Cardiac fibroblast (primary cell): ENCODE measurements at regions not wholly inside any gene's neighbourhood (a gene's known extent, or its start where the extent isn't known, plus 50 kb on each side); places are given as distances from the start of the nearest gene placed in this dataset.

Experiments used
- DNase-seq, 2 donors: peaks; one replicate each; pipeline versions ENCODE4 v3.0.0 to v3.0.0-alpha.2; 2010; ENCODE audit warnings: low read depth in 2 of 2
- H3K4me3 ChIP-seq, 2 donors: replicated peaks in 1 of 2; 1 replicate in 1 of 2; 2 replicates in 1 of 2; pipeline ENCODE4 v1.5.1; 2011; ENCODE audit warnings: low read depth in 2 of 2, low read length in 2 of 2, mild to moderate bottlenecking in 2 of 2, moderate library complexity in 1 of 2
- TF ChIP-seq, protein P1 (sequence below): IDR thresholded peaks from one replicate; pipeline ENCODE4 v1.5.1; 2011; ENCODE audit warnings: low read depth, mild to moderate bottlenecking, low read length, inconsistent platforms

DNA sequence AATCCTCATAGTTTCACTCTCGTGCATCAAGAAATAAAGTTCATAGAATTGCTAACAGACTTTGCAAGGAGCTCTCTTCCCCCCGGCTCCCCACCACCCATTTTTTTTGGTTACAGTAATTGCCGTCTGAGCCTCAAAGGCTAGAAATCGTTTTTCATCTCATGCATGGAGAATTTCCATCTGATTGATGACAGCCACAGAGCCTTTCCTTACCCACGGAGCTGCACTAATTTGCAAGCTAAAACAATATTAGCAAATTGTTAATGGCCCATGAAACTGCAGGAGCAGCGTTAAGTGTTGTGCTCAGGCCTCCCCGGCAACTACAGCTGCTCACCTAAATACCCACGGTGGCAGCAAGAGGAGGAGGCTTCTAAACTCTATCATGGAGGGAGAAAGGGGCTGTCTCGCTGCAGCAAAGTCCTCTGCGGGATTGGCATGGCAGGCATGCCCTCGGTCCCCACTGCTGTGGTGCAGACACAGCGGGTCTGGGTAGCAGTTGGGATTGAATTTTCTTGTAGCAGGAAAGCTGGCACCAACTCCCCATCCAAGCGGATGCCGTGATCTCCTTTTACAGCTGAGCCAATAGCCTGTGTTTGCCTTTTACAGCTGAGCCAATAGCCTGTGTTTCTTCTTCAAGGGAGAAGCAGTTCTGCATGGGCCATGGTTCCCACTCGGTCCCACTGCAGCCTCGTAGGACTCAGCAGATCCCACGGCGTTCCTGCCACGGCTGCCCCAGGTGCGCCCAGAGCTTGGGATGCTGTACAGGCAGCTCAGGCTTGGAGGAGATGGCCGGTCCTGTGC is 412.3 kb downstream of the BRD1 start:
- DNase-seq = no peak
- TF ChIP-seq, protein P1, sequence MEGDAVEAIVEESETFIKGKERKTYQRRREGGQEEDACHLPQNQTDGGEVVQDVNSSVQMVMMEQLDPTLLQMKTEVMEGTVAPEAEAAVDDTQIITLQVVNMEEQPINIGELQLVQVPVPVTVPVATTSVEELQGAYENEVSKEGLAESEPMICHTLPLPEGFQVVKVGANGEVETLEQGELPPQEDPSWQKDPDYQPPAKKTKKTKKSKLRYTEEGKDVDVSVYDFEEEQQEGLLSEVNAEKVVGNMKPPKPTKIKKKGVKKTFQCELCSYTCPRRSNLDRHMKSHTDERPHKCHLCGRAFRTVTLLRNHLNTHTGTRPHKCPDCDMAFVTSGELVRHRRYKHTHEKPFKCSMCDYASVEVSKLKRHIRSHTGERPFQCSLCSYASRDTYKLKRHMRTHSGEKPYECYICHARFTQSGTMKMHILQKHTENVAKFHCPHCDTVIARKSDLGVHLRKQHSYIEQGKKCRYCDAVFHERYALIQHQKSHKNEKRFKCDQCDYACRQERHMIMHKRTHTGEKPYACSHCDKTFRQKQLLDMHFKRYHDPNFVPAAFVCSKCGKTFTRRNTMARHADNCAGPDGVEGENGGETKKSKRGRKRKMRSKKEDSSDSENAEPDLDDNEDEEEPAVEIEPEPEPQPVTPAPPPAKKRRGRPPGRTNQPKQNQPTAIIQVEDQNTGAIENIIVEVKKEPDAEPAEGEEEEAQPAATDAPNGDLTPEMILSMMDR = no peak
- H3K4me3 ChIP-seq = no peak overlapping the region

DNA sequence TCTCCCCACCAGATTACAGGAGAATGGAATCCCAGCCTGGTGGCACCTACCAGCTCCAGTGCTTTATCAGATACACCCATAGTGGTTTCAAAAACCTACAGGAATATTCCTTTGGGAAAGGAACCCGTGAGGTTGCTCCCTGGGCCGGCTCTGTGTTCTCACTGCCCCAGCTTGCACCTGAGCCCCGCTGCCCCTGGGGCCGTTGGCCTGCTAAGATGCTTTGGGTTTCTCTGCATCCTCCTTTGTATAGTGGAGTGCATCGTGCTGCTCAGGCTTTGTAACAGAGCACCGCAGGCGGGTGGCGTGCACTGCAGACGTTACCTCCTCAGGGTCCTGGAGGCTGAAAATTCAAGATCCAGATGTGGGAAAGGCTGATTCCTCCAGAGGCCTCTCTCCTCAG is 414.1 kb downstream of the BRD1 start:
- no peak overlapping the region for H3K4me3 ChIP-seq
- TF ChIP-seq, protein P1 = no peak
- no peak for DNase-seq

- no peak overlapping the region for H3K4me3 ChIP-seq
- DNase-seq = no peak
- TF ChIP-seq, protein P1 = no peak
These were observed 414.5 kb downstream of the BRD1 start for GRCh38 chr22:49413146-49413545.

DNA sequence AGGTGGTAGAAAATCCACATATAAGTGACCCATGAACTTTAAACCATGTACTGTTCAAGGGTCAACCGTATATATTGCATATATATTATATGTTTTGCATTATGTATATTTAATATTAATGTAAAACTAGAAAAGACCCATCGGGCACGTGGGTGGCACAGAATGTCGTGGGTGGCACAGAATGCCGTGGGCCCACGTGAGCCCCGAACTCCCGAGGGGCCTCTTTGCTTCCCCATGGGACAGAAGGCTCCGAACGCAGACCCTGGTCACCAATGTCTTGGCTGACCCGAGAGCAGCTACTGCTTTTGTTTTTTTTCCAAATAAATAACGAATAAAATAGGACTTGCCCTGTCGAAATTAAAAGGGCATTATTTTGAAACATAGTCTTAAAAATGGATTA is 415.4 kb downstream of the BRD1 start:
- TF ChIP-seq, protein P1 = no peak
- H3K4me3 ChIP-seq = no peak overlapping the region
- DNase-seq = no peak

DNA sequence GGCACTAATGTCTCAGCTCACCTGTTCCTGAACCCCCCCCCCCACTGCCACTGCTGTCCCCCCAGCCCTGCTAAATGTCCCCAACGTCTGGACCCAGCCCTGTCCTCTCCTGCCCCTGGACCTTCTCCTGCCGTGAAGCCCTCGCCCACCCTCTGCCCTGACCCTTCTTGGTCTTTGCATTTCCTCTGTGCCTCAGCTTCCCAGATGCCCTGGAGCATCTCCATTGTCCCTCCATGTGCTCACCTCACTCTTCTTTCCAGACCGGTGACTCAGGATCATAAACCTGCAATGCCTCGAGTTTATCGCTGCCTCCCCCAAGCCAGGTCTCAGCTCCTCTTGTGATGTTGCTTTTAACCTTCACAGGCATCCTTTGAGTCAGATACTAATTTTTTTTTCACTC is 416.4 kb downstream of the BRD1 start:
- DNase-seq = no peak
- TF ChIP-seq, protein P1 = no peak
- H3K4me3 ChIP-seq = no peak overlapping the region

- DNase-seq = no peak
- TF ChIP-seq, protein P1 = no peak
- H3K4me3 ChIP-seq = no peak overlapping the region
These were observed 419.4 kb downstream of the BRD1 start for GRCh38 chr22:49408102-49408836.
